IMR-90 (cell line): ENCODE measurements at regions not wholly inside any gene's neighbourhood (a gene's known extent, or its start where the extent isn't known, plus 50 kb on each side); places are given as distances from the start of the nearest gene placed in this dataset.

Experiments used
- ATAC-seq: fragments of 200-7000 bp; cut with Tn5 transposase; 2 replicates; pipeline ENCODE4 v1.9.1; 2020; ENCODE audit warnings: low read depth, mild to moderate bottlenecking, moderate library complexity
- BruUV-seq: library from RNA; stranded (reverse); fragments of 400-500 nt; replicated peaks from 2 replicates; lab custom pipeline; 2021; lab: Mats Ljungman, UMichigan
- CTCF ChIA-PET: fragments of 300-600 bp; formaldehyde crosslinking; extraction: SDS; loops from one replicate; lab custom pipeline; 2021; ENCODE audit warnings: antibody characterized with exemption; lab: Yijun Ruan, JAX
- POLR2A ChIA-PET: fragments of 300-600 bp; sonication (Branson Sonifier 250); formaldehyde crosslinking; loops from one replicate; lab custom pipeline; 2022; ENCODE audit warnings: antibody characterized with exemption; ENCODE audit not compliant: unreplicated experiment; lab: Charles Lee
- DNase-seq: peaks from one replicate; pipeline ENCODE4 v3.0.0; 2013
- H2AFZ ChIP-seq: replicated peaks from 2 replicates; pipeline ENCODE3; 2013; ENCODE audit warnings: low read length, mild to moderate bottlenecking; ENCODE audit not compliant: poor library complexity
- H2AK5ac ChIP-seq: 2 replicates; pipeline ENCODE4 v1.6.1; 2013; ENCODE audit warnings: low read depth, low read length, inconsistent platforms
- H2AK9ac ChIP-seq: replicated peaks from 2 replicates; pipeline ENCODE3; 2013; ENCODE audit warnings: mild to moderate bottlenecking, low read depth, low read length, moderate library complexity; ENCODE audit not compliant: poor library complexity
- H2BK120ac ChIP-seq: 2 replicates; pipeline ENCODE4 v1.6.1; 2013; ENCODE audit warnings: low read depth, low read length, inconsistent platforms
- H2BK15ac ChIP-seq: 3 replicates; pipeline ENCODE4 v1.6.1; 2013; ENCODE audit warnings: low read depth, low read length, inconsistent platforms
- H2BK20ac ChIP-seq: 2 replicates; pipeline ENCODE4 v1.6.1; 2013; ENCODE audit warnings: low read depth, mild to moderate bottlenecking, inconsistent platforms, low read length, moderate library complexity
- H2BK5ac ChIP-seq: 2 replicates; pipeline ENCODE4 v1.6.1; 2013; ENCODE audit warnings: mild to moderate bottlenecking, low read depth, low read length, inconsistent platforms; ENCODE audit not compliant: poor library complexity, severe bottlenecking
- H3K14ac ChIP-seq: replicated peaks from 2 replicates; pipeline ENCODE4 v1.6.1; 2013; ENCODE audit warnings: low read depth, low read length, inconsistent platforms
- H3K18ac ChIP-seq: 2 replicates; pipeline ENCODE4 v1.6.1; 2013; ENCODE audit warnings: low read depth, low read length, control low read depth
- H3K23ac ChIP-seq: 2 replicates; pipeline ENCODE4 v1.6.1; 2013; ENCODE audit warnings: low read depth, low read length, inconsistent platforms
- H3K27ac ChIP-seq: 2 replicates; pipeline ENCODE4 v1.5.1; 2013; ENCODE audit warnings: mild to moderate bottlenecking, control low read depth, low read length; ENCODE audit not compliant: insufficient read depth
- H3K27me3 ChIP-seq: 2 replicates; pipeline ENCODE4 v1.6.1; 2013; ENCODE audit warnings: low read length; ENCODE audit not compliant: control insufficient read depth, insufficient read depth
- H3K36me3 ChIP-seq: 2 replicates; pipeline ENCODE4 v1.6.1; 2013; ENCODE audit warnings: low read length, mixed read lengths; ENCODE audit not compliant: control insufficient read depth, insufficient read depth
- H3K4ac ChIP-seq: 2 replicates; pipeline ENCODE4 v1.6.1; 2013; ENCODE audit warnings: low read depth, low read length, inconsistent platforms
- H3K4me1 ChIP-seq: 2 replicates; pipeline ENCODE4 v1.6.1; 2013; ENCODE audit warnings: low read length, mixed read lengths; ENCODE audit not compliant: control insufficient read depth, insufficient read depth
- H3K4me2 ChIP-seq: 2 replicates; pipeline ENCODE4 v1.6.1; 2013; ENCODE audit warnings: low read depth, mild to moderate bottlenecking, control low read depth, low read length, moderate library complexity
- H3K4me3 ChIP-seq: 2 replicates; pipeline ENCODE4 v1.5.1; 2013; ENCODE audit warnings: low read depth, mild to moderate bottlenecking, control low read depth, low read length, moderate library complexity; ENCODE audit not compliant: insufficient read depth
- H3K56ac ChIP-seq: 2 replicates; pipeline ENCODE4 v1.6.1; 2013; ENCODE audit warnings: low read length, inconsistent platforms; ENCODE audit not compliant: insufficient read depth; ENCODE audit errors: extremely low read depth
- H3K79me1 ChIP-seq, 2 experiments: 2 replicates each; pipeline ENCODE4 v1.6.1; 2013; ENCODE audit warnings: low read length in 2 of 2, inconsistent platforms in 1 of 2, low read depth in 1 of 2
- H3K9ac ChIP-seq: 2 replicates; pipeline ENCODE4 v1.6.1; 2013; ENCODE audit warnings: low read depth, low read length, control low read depth
- H3K9me1 ChIP-seq: 2 replicates; pipeline ENCODE4 v1.6.1; 2013; ENCODE audit warnings: low read length, inconsistent platforms; ENCODE audit not compliant: insufficient read depth
- H3K9me3 ChIP-seq: 2 replicates; pipeline ENCODE4 v1.6.1; 2013; ENCODE audit warnings: low read length; ENCODE audit not compliant: control insufficient read depth, insufficient read depth
- H4K20me1 ChIP-seq: 2 replicates; pipeline ENCODE4 v1.6.1; 2013; ENCODE audit warnings: low read length, inconsistent platforms; ENCODE audit not compliant: insufficient read depth
- H4K5ac ChIP-seq: 2 replicates; pipeline ENCODE4 v1.6.1; 2013; ENCODE audit warnings: mild to moderate bottlenecking, low read depth, low read length, control low read depth
- H4K8ac ChIP-seq, 2 experiments: 2 replicates each; pipeline ENCODE4 v1.6.1; 2013; ENCODE audit warnings: low read depth in 2 of 2, low read length in 2 of 2, control low read depth in 1 of 2, inconsistent platforms in 1 of 2
- H4K91ac ChIP-seq: 2 replicates; pipeline ENCODE4 v1.6.1; 2013; ENCODE audit warnings: low read depth, low read length, inconsistent platforms; ENCODE audit not compliant: insufficient read depth
- BHLHE40 ChIP-seq: fragments of 150-350 bp; IDR thresholded peaks from 2 replicates; pipeline ENCODE4 v1.6.1; 2016; ENCODE audit warnings: mild to moderate bottlenecking, low read depth, low read length
- CEBPB ChIP-seq: IDR thresholded peaks from 2 replicates; pipeline ENCODE4 v1.6.1; 2012; ENCODE audit warnings: low read depth, low read length, improper control_type of control experiment
- CHD1 ChIP-seq: IDR thresholded peaks from 2 replicates; pipeline ENCODE4 v1.6.1; 2012; ENCODE audit warnings: low read depth, low read length, improper control_type of control experiment
- CTCF ChIP-seq: conservative IDR thresholded peaks from 2 replicates; pipeline ENCODE4 v1.5.1; 2012; ENCODE audit warnings: mild to moderate bottlenecking, low read depth, low read length, improper control_type of control experiment
- ELK1 ChIP-seq: fragments of 150-350 bp; IDR thresholded peaks from 2 replicates; pipeline ENCODE4 v1.6.1; 2016; ENCODE audit warnings: low read depth, mild to moderate bottlenecking, low read length, moderate library complexity, borderline replicate concordance
- FOS ChIP-seq: fragments of 150-350 bp; IDR thresholded peaks from 2 replicates; pipeline ENCODE4 v1.6.1; 2016; ENCODE audit warnings: low read depth, low read length
- MAFK ChIP-seq: IDR thresholded peaks from 2 replicates; pipeline ENCODE4 v1.6.1; 2012; ENCODE audit warnings: low read depth, low read length, improper control_type of control experiment
- MAZ ChIP-seq: IDR thresholded peaks from 2 replicates; pipeline ENCODE4 v1.6.1; 2012; ENCODE audit warnings: low read depth, mild to moderate bottlenecking, low read length, improper control_type of control experiment, moderate library complexity, borderline replicate concordance
- MXI1 ChIP-seq: IDR thresholded peaks from 2 replicates; pipeline ENCODE4 v1.6.1; 2012; ENCODE audit warnings: low read depth, mild to moderate bottlenecking, low read length, moderate library complexity, borderline replicate concordance
- NFE2L2 ChIP-seq: fragments of 150-350 bp; IDR thresholded peaks from 2 replicates; pipeline ENCODE4 v1.6.1; 2016; ENCODE audit warnings: low read depth, mild to moderate bottlenecking, low read length
- POLR2A ChIP-seq: IDR thresholded peaks from 2 replicates; pipeline ENCODE4 v1.6.1; 2012; ENCODE audit warnings: mild to moderate bottlenecking, low read depth, low read length
- RAD21 ChIP-seq: IDR thresholded peaks from 2 replicates; pipeline ENCODE4 v1.6.1; 2012; ENCODE audit warnings: low read length, improper control_type of control experiment
- RCOR1 ChIP-seq: IDR thresholded peaks from 2 replicates; pipeline ENCODE4 v1.6.1; 2012; ENCODE audit warnings: mild to moderate bottlenecking, low read length, improper control_type of control experiment; ENCODE audit not compliant: insufficient replicate concordance
- RFX5 ChIP-seq: IDR thresholded peaks from 2 replicates; pipeline ENCODE4 v1.8.0; 2012; ENCODE audit warnings: low read depth, mild to moderate bottlenecking, low read length, moderate library complexity
- SMC3 ChIP-seq: fragments of 150-350 bp; IDR thresholded peaks from 2 replicates; pipeline ENCODE4 v1.6.1; 2016; ENCODE audit warnings: low read depth, mild to moderate bottlenecking, antibody characterized with exemption, low read length, moderate library complexity
- WGBS, 2 experiments: methylation state at CpG; one replicate each; pipeline versions ENCODE4 v1.1.5 to v1.1.7; 2013; ENCODE audit warnings: missing lambda C conversion rate in 2 of 2; ENCODE audit not compliant: insufficient read length in 1 of 2; ENCODE audit errors: extremely low coverage in 2 of 2; 5-methylcytosine and 5-hydroxymethylcytosine counted together
- dilution Hi-C: fragments of 300-500 bp; cut with HindIII; formaldehyde crosslinking; loops from one replicate; pipeline ENCODE4 v1.14.3; 2018; ENCODE audit warnings: low sequenced_read_pairs; ENCODE audit not compliant: unreplicated experiment
- in situ Hi-C: fragments of 300-500 bp; cut with MboI; formaldehyde crosslinking; loops from 3 replicates; pipeline ENCODE4 v1.14.3; 2019; ENCODE audit warnings: low sequenced_read_pairs, inconsistent platforms, mixed read lengths
- intact Hi-C: fragments of 100-400 bp; cut with micrococcal nuclease; formaldehyde crosslinking; loops from 2 replicates; pipeline ENCODE4 v1.10.0; 2022
- TF ChIP-seq, protein P1 (sequence below): fragments of 150-350 bp; IDR thresholded peaks from 2 replicates; pipeline ENCODE4 v1.6.1; 2017; ENCODE audit warnings: mild to moderate bottlenecking, antibody characterized with exemption, low read length, low read depth

- Histone ChIP-seq H3K4me2 (no peak overlapping the region), H3K4me1 (no peaks in the 10 kb centered on the region), H4K5ac (no peak overlapping the region), H2BK20ac (no peak overlapping the region), H3K14ac (no peak overlapping the region), H3K4ac (no peak overlapping the region), H3K27ac (no peak overlapping the region), H3K27me3 (no peaks in the 10 kb centered on the region), H3K79me1 (no peaks in the 10 kb centered on the region), H3K9me1 (no peaks in the 10 kb centered on the region), H2BK15ac (no peak overlapping the region), H3K9me3 (no peaks in the 10 kb centered on the region), H4K8ac (no peak overlapping the region), H2AK9ac (no peak overlapping the region), H4K20me1 (no peaks in the 10 kb centered on the region), H3K36me3 (no peaks in the 10 kb centered on the region), H2AFZ (no peak overlapping the region), H2BK120ac (no peak overlapping the region), H3K18ac (no peak overlapping the region), H3K9ac (no peak overlapping the region), H4K91ac (no peak overlapping the region), H3K23ac (no peak overlapping the region), H3K56ac (no peak overlapping the region), H3K4me3 (no peak overlapping the region), H2BK5ac (no peak overlapping the region), H2AK5ac (no peak overlapping the region)
- in situ Hi-C loops = no loop called here
- ATAC-seq (no peak), DNase-seq (no peak)
- no TSS peak for BruUV-seq
- POLR2A ChIA-PET = interaction anchor here (0.6 kb wide), 1 partner anchor 17 kb away, joined by 3 read pairs; no protein-coding TSS in a partner anchor
- TF ChIP-seq RFX5 (no peak), CHD1 (no peak), SMC3 (no peak), NFE2L2 (no peak), FOS (no peak), CEBPB (no peak), RCOR1 (no peak), BHLHE40 (no peak), MAFK (no peak), RAD21 (no peak), MXI1 (no peak), ELK1 (no peak), MAZ (no peak), CTCF (no peak), POLR2A (no peak)
- TF ChIP-seq, protein P1, sequence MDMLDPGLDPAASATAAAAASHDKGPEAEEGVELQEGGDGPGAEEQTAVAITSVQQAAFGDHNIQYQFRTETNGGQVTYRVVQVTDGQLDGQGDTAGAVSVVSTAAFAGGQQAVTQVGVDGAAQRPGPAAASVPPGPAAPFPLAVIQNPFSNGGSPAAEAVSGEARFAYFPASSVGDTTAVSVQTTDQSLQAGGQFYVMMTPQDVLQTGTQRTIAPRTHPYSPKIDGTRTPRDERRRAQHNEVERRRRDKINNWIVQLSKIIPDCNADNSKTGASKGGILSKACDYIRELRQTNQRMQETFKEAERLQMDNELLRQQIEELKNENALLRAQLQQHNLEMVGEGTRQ = no peak
- WGBS, 2 experiments = no CpG with 5 or more reads among the region's 4 CpGs
- intact Hi-C loops = no loop called here
- CTCF ChIA-PET = no interaction called here
- dilution Hi-C loops = no loop called here
These were observed 721.5 kb upstream of the KLHL1 start for GRCh38 chr13:70829748-70830147.
